ENCODE measurements at regions not wholly inside any gene's neighbourhood (a gene's known extent, or its start where the extent isn't known, plus 50 kb on each side); places are given as distances from the start of the nearest gene placed in this dataset.

DNA sequence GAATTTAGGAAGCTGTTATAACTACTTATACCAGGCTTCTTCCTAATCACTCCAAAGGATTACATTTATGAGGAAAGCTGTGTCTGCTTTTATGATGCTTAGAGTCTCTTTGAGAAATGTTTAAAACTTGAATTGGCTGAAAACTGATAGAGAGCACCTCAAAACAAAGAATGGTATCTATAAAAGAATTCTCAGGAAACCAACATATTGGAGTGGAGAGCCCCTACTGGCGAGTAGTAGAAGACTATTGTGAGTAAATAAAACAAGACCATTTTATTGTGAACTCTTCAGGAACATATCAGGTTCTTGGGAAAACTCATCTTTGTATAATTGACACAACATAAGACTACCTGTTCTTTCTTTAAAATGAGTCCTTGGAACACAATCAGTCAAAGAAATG is 578.6 kb downstream of the RERGL start:
- TF ChIP-seq, protein P1, sequence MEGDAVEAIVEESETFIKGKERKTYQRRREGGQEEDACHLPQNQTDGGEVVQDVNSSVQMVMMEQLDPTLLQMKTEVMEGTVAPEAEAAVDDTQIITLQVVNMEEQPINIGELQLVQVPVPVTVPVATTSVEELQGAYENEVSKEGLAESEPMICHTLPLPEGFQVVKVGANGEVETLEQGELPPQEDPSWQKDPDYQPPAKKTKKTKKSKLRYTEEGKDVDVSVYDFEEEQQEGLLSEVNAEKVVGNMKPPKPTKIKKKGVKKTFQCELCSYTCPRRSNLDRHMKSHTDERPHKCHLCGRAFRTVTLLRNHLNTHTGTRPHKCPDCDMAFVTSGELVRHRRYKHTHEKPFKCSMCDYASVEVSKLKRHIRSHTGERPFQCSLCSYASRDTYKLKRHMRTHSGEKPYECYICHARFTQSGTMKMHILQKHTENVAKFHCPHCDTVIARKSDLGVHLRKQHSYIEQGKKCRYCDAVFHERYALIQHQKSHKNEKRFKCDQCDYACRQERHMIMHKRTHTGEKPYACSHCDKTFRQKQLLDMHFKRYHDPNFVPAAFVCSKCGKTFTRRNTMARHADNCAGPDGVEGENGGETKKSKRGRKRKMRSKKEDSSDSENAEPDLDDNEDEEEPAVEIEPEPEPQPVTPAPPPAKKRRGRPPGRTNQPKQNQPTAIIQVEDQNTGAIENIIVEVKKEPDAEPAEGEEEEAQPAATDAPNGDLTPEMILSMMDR (IDR thresholded peaks at IDR 0.05; ENCODE audit: low read depth, low read length, missing control alignments): no peak
- DNase-seq (ENCODE audit: low read depth): no peak
- no peak overlapping the region for H3K4me3 ChIP-seq (ENCODE audit: low read depth, low read length)
- in situ Hi-C loops (cut with HindIII; ENCODE audit: low sequenced_read_pairs): no loop called here

DNA sequence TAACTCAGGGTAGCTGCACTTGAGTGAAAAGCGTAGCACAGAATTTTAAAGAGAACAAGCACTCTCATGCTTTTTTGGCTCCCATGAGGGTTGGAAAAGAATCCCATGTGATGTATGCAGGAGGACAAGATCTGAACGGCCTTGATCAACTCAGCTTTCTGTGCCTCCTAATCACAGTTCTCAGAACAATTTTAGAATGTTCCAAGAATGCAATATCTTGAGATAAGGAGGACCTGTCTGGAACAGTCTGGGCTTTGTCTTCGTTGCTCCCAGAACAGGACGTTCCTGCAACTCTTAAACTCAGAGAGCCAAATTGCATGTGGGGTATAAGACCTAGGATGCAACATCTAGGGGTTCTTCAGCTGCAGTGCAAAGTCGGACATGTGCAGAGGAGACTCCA is 582.7 kb downstream of the RERGL start:
- in situ Hi-C loops (cut with HindIII; ENCODE audit: low sequenced_read_pairs): no loop called here
- DNase-seq (ENCODE audit: low read depth): no peak
- no peak overlapping the region for H3K4me3 ChIP-seq (ENCODE audit: low read depth, low read length)
- TF ChIP-seq, protein P1 (IDR thresholded peaks at IDR 0.05; ENCODE audit: low read depth, low read length, missing control alignments): no peak

DNA sequence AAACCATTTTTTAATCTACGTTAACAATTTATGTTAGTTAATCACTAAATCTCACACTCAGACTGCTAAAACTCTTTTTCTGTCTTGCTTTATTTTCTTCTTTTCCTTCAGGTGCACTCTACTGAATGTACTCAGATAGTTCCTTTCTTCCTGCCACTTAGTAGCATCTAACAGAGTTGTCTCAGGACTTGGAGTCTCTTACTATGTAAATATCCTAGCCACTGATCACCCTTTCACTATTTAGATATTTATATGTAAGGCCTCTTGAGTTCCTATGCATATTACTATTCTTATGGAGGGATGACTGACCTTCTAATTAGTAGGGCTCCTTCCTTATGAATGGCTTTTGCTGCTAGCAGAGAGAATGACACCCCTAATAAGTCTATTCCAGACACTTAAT is 586.3 kb downstream of the RERGL start:
- no peak for DNase-seq (ENCODE audit: low read depth)
- in situ Hi-C loops (cut with HindIII; ENCODE audit: low sequenced_read_pairs): no loop called here
- H3K4me3 ChIP-seq (ENCODE audit: low read depth, low read length): no peak overlapping the region
- TF ChIP-seq, protein P1 (IDR thresholded peaks at IDR 0.05; ENCODE audit: low read depth, low read length, missing control alignments): no peak

DNA sequence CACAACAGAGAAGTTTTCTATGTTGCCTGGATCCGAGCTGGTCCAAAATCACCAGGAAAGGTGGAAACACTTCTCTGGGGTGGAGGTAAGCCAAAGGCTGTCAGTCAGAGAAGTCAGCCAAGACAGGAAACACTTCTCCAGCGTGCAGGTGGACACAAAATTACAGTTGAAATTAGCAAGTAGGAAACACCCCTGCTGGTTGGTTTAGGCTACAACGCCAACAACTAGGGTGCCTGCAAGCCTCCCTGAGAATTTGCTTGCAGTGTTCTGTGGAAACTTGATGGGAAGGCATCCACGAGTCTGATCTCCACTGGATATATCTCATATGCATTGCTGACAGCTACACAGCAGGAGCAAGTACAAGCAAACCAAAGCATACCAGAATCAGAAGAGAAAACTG is 600.5 kb downstream of the RERGL start:
- in situ Hi-C loops (cut with HindIII; ENCODE audit: low sequenced_read_pairs): no loop called here
- H3K4me3 ChIP-seq (ENCODE audit: low read depth, low read length): no peak overlapping the region
- no peak for DNase-seq (ENCODE audit: low read depth)
- TF ChIP-seq, protein P1 (IDR thresholded peaks at IDR 0.05; ENCODE audit: low read depth, low read length, missing control alignments): no peak

DNA sequence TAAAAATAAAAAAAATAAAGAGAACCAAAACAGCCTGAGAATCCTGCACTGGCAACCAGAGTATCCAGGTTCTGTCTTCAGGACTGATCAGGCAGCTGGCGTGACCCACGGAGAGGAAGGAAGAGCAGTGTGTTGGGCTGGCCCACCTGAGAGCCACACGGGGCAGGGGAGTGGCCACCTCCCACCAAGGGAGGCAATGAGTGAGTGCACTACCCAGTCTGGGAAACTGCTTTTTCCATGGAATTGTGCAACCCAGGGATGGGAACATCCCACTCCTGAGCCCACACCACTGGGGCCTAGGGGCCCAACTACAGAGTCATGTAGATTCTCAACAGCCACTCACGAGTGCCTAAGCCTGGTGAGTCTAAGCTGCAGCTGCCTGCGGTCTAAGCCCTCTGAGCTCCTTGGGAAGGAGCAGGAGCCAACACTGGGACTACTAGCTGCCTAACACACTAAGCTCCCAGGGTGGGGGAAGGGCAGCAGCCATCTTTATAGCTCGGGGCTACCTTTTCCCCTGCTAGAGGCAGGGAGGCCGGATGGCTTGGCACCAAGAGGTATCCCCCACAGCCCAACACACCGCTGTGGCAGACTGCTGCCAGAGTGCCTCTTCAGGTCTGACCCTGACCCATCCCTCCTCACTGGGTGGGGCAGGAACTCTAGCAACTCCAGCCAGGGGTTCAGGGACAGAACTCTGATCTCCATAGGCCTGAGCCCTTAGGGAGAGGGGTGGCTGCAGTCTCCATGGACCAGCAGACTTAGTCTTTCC is 610.9 kb downstream of the RERGL start:
- DNase-seq (ENCODE audit: low read depth): no peak
- TF ChIP-seq, protein P1 (IDR thresholded peaks at IDR 0.05; ENCODE audit: low read depth, low read length, missing control alignments): no peak
- H3K4me3 ChIP-seq (ENCODE audit: low read depth, low read length): no peak overlapping the region
- in situ Hi-C loops (cut with HindIII; ENCODE audit: low sequenced_read_pairs): no loop called here

DNA sequence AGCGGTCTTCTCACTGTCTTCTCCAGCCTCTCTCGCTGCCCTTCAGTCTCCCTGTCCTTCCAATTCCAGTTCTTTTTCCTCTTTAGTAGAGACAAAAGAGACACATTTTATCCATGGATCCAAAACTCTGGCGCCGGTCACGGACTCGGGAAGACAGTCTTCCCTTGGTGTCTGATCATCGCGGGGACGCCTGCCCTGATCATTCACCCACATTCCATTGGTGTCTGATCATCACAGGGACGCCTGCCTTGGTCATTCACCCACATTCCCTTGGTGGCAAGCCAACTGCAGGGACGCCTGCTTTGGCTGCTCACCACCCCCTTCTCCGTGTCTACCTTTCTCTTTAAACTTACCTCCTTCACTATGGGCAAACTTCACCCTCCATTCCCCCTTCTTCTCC is 619.5 kb downstream of the RERGL start:
- H3K4me3 ChIP-seq (ENCODE audit: low read depth, low read length): no peak overlapping the region
- in situ Hi-C loops (cut with HindIII; ENCODE audit: low sequenced_read_pairs): no loop called here
- DNase-seq (ENCODE audit: low read depth): no peak
- TF ChIP-seq, protein P1 (IDR thresholded peaks at IDR 0.05; ENCODE audit: low read depth, low read length, missing control alignments): no peak
